ENCODE measurements at regions not wholly inside any gene's neighbourhood (a gene's known extent, or its start where the extent isn't known, plus 50 kb on each side); places are given as distances from the start of the nearest gene placed in this dataset.

DNA sequence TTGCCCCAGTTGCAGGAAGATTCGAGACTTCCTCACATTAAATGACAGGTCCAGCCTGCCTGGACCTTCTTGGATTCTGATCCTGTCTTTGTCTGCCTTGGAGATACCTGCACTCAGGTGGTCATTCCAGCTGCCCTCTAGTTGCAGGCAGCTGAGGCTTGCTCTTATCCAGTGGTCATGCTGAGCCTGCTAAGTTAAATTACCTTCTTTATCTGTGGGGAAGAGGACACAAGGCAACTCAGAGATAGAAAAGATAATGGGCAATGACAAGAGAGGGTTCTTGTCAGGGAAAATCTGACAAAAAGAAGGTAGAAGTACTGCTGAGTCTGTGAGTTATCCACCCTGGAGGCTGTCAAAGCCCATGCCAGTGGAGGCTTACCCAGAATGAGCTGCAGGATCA lies 401.4 kb downstream of the MID1IP1 start:
- no peak for TF ChIP-seq CTCF (conservative IDR thresholded peaks at IDR 0.05)
- H3K27ac ChIP-seq: no peak overlapping the region

DNA sequence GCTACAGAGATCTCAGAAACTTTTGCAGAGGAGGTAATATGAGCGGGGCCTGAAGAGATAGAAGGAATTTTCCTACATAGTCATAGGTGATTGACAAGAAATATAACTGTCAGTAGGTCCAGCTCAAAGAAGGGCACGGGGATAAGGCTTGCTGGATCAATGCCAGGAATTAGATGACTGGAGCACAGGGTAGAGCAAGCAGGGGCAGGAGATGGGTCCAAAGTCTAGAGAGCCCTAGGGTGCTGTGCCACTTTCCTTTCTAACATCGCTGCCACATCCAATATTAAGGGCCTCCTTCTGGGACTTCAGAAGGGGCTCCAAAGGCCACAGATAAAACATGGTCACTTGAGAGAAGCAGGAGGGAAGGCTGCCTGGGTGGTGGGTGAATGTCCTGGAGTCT lies 402.2 kb downstream of the MID1IP1 start:
- no peak overlapping the region for H3K27ac ChIP-seq
- TF ChIP-seq CTCF (conservative IDR thresholded peaks at IDR 0.05): no peak

DNA sequence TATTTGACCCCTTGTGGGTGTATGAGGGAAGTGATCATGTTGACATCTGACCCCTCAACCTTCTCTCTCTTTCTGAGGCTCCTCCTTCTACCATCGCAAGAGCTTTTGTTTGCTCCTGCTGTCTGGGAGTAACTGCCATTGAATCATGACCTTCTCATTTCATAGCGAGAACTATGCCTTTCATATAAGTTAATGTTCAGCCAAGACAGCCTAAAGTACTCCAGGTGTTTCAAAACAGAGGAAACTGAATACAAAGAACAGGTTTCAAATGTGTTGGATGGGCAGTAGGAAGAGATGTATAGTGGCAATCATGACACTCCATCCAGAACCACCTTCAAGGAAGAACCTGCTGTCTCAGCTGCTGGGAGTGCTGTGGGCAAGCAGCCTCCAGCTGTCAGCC lies 403.1 kb downstream of the MID1IP1 start:
- no peak overlapping the region for H3K27ac ChIP-seq
- no peak for TF ChIP-seq CTCF (conservative IDR thresholded peaks at IDR 0.05)

- TF ChIP-seq CTCF (conservative IDR thresholded peaks at IDR 0.05): no peak
- no peak overlapping the region for H3K27ac ChIP-seq
Measured at GRCh38 chrX:39204945-39205344, 403.7 kb downstream of the MID1IP1 start.

DNA sequence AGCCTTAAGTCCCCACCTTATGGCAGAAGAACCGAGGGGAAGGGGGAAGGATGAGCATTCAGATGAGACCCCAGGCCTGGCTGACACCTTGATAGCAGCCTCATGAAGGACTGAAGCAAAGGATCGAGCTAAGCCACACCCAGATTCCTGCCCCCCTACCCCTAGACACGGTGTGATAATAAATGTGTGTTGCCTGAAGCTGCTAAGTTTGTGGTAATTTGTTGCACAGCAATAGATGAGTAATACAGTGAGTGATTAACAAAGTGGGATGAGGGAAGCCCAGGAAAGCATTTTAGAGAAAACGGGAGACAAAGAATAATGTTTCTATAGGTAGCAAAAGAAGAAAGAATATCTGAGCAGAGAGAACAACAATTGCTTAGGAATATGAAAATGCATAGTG lies 404.2 kb downstream of the MID1IP1 start:
- H3K27ac ChIP-seq: no peak overlapping the region
- TF ChIP-seq CTCF (conservative IDR thresholded peaks at IDR 0.05): no peak

- no peak overlapping the region for H3K27ac ChIP-seq
- no peak for TF ChIP-seq CTCF (conservative IDR thresholded peaks at IDR 0.05)
Measured at GRCh38 chrX:39206399-39207145, 405.3 kb downstream of the MID1IP1 start.

GRCh38 chrX:39211501-39211900 lies 410.2 kb downstream of the MID1IP1 start:
- no peak for TF ChIP-seq CTCF (conservative IDR thresholded peaks at IDR 0.05)
- H3K27ac ChIP-seq: no peak overlapping the region

Data from VCaP (cell line).